ENCODE measurements at regions not wholly inside any gene's neighbourhood (a gene's known extent, or its start where the extent isn't known, plus 50 kb on each side); places are given as distances from the start of the nearest gene placed in this dataset.

- H3K27me3 ChIP-seq (ENCODE audit: control insufficient read depth in 2 of 2, insufficient read depth in 2 of 2, low read length in 2 of 2) = no peaks in the 10 kb centered on the region
- TF ChIP-seq SPI1 (IDR thresholded peaks at IDR 0.05; ENCODE audit: borderline replicate concordance, low read depth, low read length) (peak; percentile 66), PKNOX1 (IDR thresholded peaks at IDR 0.05) (peak; percentile 93), SMARCB1 (IDR thresholded peaks at IDR 0.05; ENCODE audit: insufficient read length, low read depth) (no peak), TARDBP (IDR thresholded peaks at IDR 0.05) (no peak), PBX2 (CRISPR knock-in tag; IDR thresholded peaks at IDR 0.05; ENCODE audit: low read depth) (no peak), PBX2 (tag; conservative IDR thresholded peaks at IDR 0.05; ENCODE audit: low read depth) (0 out of 2 replicates have a peak, but pooled peaks have one; percentile 20)
- no peak for DNase-seq (ENCODE audit: extremely low read depth in 1 of 4, low spot score in 3 of 4)
Observed at GRCh38 chr3:198097048-198097447, 137.0 kb downstream of the LMLN start.

More at GRCh38 chr3:198097048-198097447, 137.0 kb downstream of the LMLN start:
- Histone ChIP-seq H3K9me3 (replicated peaks; ENCODE audit: control insufficient read depth, insufficient read depth, low read depth, low read length) (peaks cover 2% of the 10 kb centered on the region; the same call in 1 of the 2 replicates), H2AFZ (ENCODE audit: low read depth, low read length) (peak overlapping the region; percentile 81), H3K9ac (ENCODE audit: insufficient read depth in 1 of 2, low read depth in 2 of 2, low read length in 2 of 2) (no peak overlapping the region), H3K27ac (ENCODE audit: extremely low read depth, low read depth, low read length) (0 out of 3 replicates have a peak overlapping the region, but pooled peaks have one; percentile 13), H3K4me1 (replicated peaks in 1 of 2; ENCODE audit: control insufficient read depth in 2 of 2, insufficient read depth in 2 of 2, low read length in 2 of 2) (peaks cover 0 to 11% of the 10 kb centered on the region in 2 experiments; a peak in 3 of 5 replicates), H4K20me1 (replicated peaks; ENCODE audit: control insufficient read depth, insufficient read depth, low read length) (no peaks in the 10 kb centered on the region), H3K36me3 (ENCODE audit: control insufficient read depth, insufficient read depth, low read length) (no peaks in the 10 kb centered on the region), H3K4me2 (ENCODE audit: insufficient read depth, low read length) (no peak overlapping the region), H3K79me2 (ENCODE audit: control insufficient read depth, insufficient read depth, low read length) (no peaks in the 10 kb centered on the region), H3K9me1 (ENCODE audit: control insufficient read depth, insufficient read depth, low read length) (no peaks in the 10 kb centered on the region), H3K4me3 (no peak overlapping the region)
- ChIA-PET CTCF (ENCODE audit: low intra/inter-chr PET ratio) (no interaction called here), POLR2A (no interaction called here)
- 55% methylated on average over 7 of the region's 7 CpGs for WGBS (ENCODE audit: insufficient coverage, low coverage, missing lambda C conversion rate)
- ATAC-seq (no peak), FAIRE-seq (no peak)
- in situ Hi-C loops (cut with MboI) = no loop called here
- intact Hi-C loops (cut with micrococcal nuclease) = no loop called here
- BruUV-seq (replicated peaks) = no TSS peak

Measured in K562 (cell line).